ENCODE measurements at regions not wholly inside any gene's neighbourhood (a gene's known extent, or its start where the extent isn't known, plus 50 kb on each side); places are given as distances from the start of the nearest gene placed in this dataset.
"Not testable (repeated sequence)": the region's sequence is repeated elsewhere in the genome, so short reads cannot be mapped to it uniquely, and the experiment has no call there.

GRCh38 chr5:98319299-98320011, 454.0 kb upstream of the RGMB start:
- Histone ChIP-seq H3K4me1 (no peaks in the 10 kb centered on the region), H3K27me3 (no peaks in the 10 kb centered on the region), H3K9me3 (no peaks in the 10 kb centered on the region), H3K36me3 (no peaks in the 10 kb centered on the region), H3K27ac (no peak overlapping the region), H3K4me3 (no peak overlapping the region)
- no peak for ATAC-seq
- intact Hi-C loops (cut with DNase I; ENCODE audit: low total_unique reads) (no loop called here), in situ Hi-C loops (cut with MboI; ENCODE audit: low sequenced_read_pairs in 4 of 4) (no loop called here)
- DNase-seq = no peak
- no peak for TF ChIP-seq POLR2A (IDR thresholded peaks at IDR 0.05)
- TF ChIP-seq, protein P1, sequence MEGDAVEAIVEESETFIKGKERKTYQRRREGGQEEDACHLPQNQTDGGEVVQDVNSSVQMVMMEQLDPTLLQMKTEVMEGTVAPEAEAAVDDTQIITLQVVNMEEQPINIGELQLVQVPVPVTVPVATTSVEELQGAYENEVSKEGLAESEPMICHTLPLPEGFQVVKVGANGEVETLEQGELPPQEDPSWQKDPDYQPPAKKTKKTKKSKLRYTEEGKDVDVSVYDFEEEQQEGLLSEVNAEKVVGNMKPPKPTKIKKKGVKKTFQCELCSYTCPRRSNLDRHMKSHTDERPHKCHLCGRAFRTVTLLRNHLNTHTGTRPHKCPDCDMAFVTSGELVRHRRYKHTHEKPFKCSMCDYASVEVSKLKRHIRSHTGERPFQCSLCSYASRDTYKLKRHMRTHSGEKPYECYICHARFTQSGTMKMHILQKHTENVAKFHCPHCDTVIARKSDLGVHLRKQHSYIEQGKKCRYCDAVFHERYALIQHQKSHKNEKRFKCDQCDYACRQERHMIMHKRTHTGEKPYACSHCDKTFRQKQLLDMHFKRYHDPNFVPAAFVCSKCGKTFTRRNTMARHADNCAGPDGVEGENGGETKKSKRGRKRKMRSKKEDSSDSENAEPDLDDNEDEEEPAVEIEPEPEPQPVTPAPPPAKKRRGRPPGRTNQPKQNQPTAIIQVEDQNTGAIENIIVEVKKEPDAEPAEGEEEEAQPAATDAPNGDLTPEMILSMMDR (IDR thresholded peaks at IDR 0.05 in 4 of 5, conservative IDR thresholded peaks at IDR 0.05 in 1 of 5) = no peak

- H3K27me3 ChIP-seq = no peaks in the 10 kb centered on the region
- no peaks in the 10 kb centered on the region for H3K4me1 ChIP-seq
- in situ Hi-C loops (cut with MboI; ENCODE audit: low sequenced_read_pairs in 4 of 4) (no loop called here), intact Hi-C loops (cut with DNase I; ENCODE audit: low total_unique reads) (no loop called here)
- no peak for DNase-seq
- no peak for ATAC-seq
- H3K36me3 ChIP-seq = no peaks in the 10 kb centered on the region
- TF ChIP-seq POLR2A (IDR thresholded peaks at IDR 0.05) = no peak
- TF ChIP-seq, protein P1 (IDR thresholded peaks at IDR 0.05 in 4 of 5, conservative IDR thresholded peaks at IDR 0.05 in 1 of 5) = no peak
- no peaks in the 10 kb centered on the region for H3K9me3 ChIP-seq
- H3K27ac ChIP-seq = no peak overlapping the region
- no peak overlapping the region for H3K4me3 ChIP-seq
Observed at GRCh38 chr5:98320343-98320742, 453.1 kb upstream of the RGMB start.

- in situ Hi-C loops (cut with MboI; ENCODE audit: low sequenced_read_pairs in 4 of 4) (no loop called here), intact Hi-C loops (cut with DNase I; ENCODE audit: low total_unique reads) (no loop called here)
- H3K9me3 ChIP-seq = no peaks in the 10 kb centered on the region
- TF ChIP-seq POLR2A (IDR thresholded peaks at IDR 0.05) = no peak
- TF ChIP-seq, protein P1 (IDR thresholded peaks at IDR 0.05 in 4 of 5, conservative IDR thresholded peaks at IDR 0.05 in 1 of 5) = no peak
- no peaks in the 10 kb centered on the region for H3K4me1 ChIP-seq
- no peak for DNase-seq
- no peak overlapping the region for H3K27ac ChIP-seq
- ATAC-seq = no peak
- no peaks in the 10 kb centered on the region for H3K36me3 ChIP-seq
- H3K4me3 ChIP-seq = no peak overlapping the region
- no peaks in the 10 kb centered on the region for H3K27me3 ChIP-seq
Observed at GRCh38 chr5:98321361-98321760, 452.1 kb upstream of the RGMB start.

GRCh38 chr5:98325187-98325586, 448.3 kb upstream of the RGMB start:
- intact Hi-C loops (cut with DNase I; ENCODE audit: low total_unique reads); H3K27me3 ChIP-seq; H3K36me3 ChIP-seq; H3K4me3 ChIP-seq; H3K27ac ChIP-seq; H3K9me3 ChIP-seq; ATAC-seq; DNase-seq; in situ Hi-C loops (cut with MboI; ENCODE audit: low sequenced_read_pairs in 4 of 4); H3K4me1 ChIP-seq: not testable (repeated sequence)

GRCh38 chr5:98328015-98328414, 445.4 kb upstream of the RGMB start:
- DNase-seq (no peak), ATAC-seq (no peak)
- H3K4me1 ChIP-seq = no peaks in the 10 kb centered on the region
- H3K36me3 ChIP-seq = no peaks in the 10 kb centered on the region
- in situ Hi-C loops (cut with MboI; ENCODE audit: low sequenced_read_pairs in 4 of 4) = no loop called here
- H3K27me3 ChIP-seq = no peaks in the 10 kb centered on the region
- no peak overlapping the region for H3K27ac ChIP-seq
- intact Hi-C loops (cut with DNase I; ENCODE audit: low total_unique reads) = no loop called here
- H3K4me3 ChIP-seq = no peak overlapping the region
- no peaks in the 10 kb centered on the region for H3K9me3 ChIP-seq
- no peak for TF ChIP-seq POLR2A (IDR thresholded peaks at IDR 0.05)
- TF ChIP-seq, protein P1 (IDR thresholded peaks at IDR 0.05 in 4 of 5, conservative IDR thresholded peaks at IDR 0.05 in 1 of 5) = no peak

Measured in gastrocnemius medialis (tissue), 4 donors.